ENCODE measurements at regions not wholly inside any gene's neighbourhood (a gene's known extent, or its start where the extent isn't known, plus 50 kb on each side); places are given as distances from the start of the nearest gene placed in this dataset.

- no peak for TF ChIP-seq EZH2 (IDR thresholded peaks at IDR 0.05; ENCODE audit: low read depth, unreplicated experiment)
- no peak for TF ChIP-seq CTCF (conservative IDR thresholded peaks at IDR 0.05; ENCODE audit: low read depth in 2 of 2)
- no peak for TF ChIP-seq JUNB (IDR thresholded peaks at IDR 0.05; ENCODE audit: unreplicated experiment)
- no peak for TF ChIP-seq CREB1 (CRISPR knock-in tag; IDR thresholded peaks at IDR 0.05; ENCODE audit: low read depth)
These were observed 122.4 kb upstream of the SMURF2 start for GRCh38 chr17:64784353-64785010.

Data from GM23338 (cell line).